ENCODE measurements at regions not wholly inside any gene's neighbourhood (a gene's known extent, or its start where the extent isn't known, plus 50 kb on each side); places are given as distances from the start of the nearest gene placed in this dataset.

GRCh38 chr2:34734042-34734441 lies 1134.9 kb upstream of the FAM98A start:
- no peaks in the 10 kb centered on the region for H3K9me2 ChIP-seq (replicated peaks; ENCODE audit: control insufficient read depth, low read length)
- no peak for TF ChIP-seq CTCF (IDR thresholded peaks at IDR 0.05; ENCODE audit: low read depth, low read length, poor library complexity, severe bottlenecking)
- no peak for TF ChIP-seq EZH2phosphoT487 (IDR thresholded peaks at IDR 0.05; ENCODE audit: borderline replicate concordance, low read length)
- no peaks in the 10 kb centered on the region for H3K9me3 ChIP-seq (ENCODE audit: control insufficient read depth, insufficient read depth, low read length)
- no peaks in the 10 kb centered on the region for H3K4me1 ChIP-seq (ENCODE audit: control insufficient read depth, low read length)
- H3F3A ChIP-seq (ENCODE audit: control insufficient read depth, insufficient read depth) = no peaks in the 10 kb centered on the region
- no peaks in the 10 kb centered on the region for H3K79me2 ChIP-seq (ENCODE audit: control insufficient read depth, low read length)
- no peak overlapping the region for H3K27ac ChIP-seq (ENCODE audit: low read depth, low read length)
- no peak overlapping the region for H3K4me2 ChIP-seq (ENCODE audit: low read length)
- H3K36me3 ChIP-seq (ENCODE audit: control insufficient read depth, low read length) = no peaks in the 10 kb centered on the region
- H4K20me1 ChIP-seq (ENCODE audit: control insufficient read depth, insufficient read depth, low read depth, low read length) = no peaks in the 10 kb centered on the region
- H3K4me3 ChIP-seq (ENCODE audit: low read length) = no peak overlapping the region
- no peaks in the 10 kb centered on the region for H3K27me3 ChIP-seq (ENCODE audit: control insufficient read depth, low read length)

GRCh38 chr2:34731292-34731691 lies 1132.2 kb upstream of the FAM98A start:
- H3K27ac ChIP-seq (ENCODE audit: low read depth, low read length) = no peak overlapping the region
- H3K9me3 ChIP-seq (ENCODE audit: control insufficient read depth, insufficient read depth, low read length) = no peaks in the 10 kb centered on the region
- no peak overlapping the region for H3K4me2 ChIP-seq (ENCODE audit: low read length)
- no peak overlapping the region for H3K4me3 ChIP-seq (ENCODE audit: low read length)
- H3K27me3 ChIP-seq (ENCODE audit: control insufficient read depth, low read length) = no peaks in the 10 kb centered on the region
- H3K9me2 ChIP-seq (replicated peaks; ENCODE audit: control insufficient read depth, low read length) = no peaks in the 10 kb centered on the region
- no peaks in the 10 kb centered on the region for H3F3A ChIP-seq (ENCODE audit: control insufficient read depth, insufficient read depth)
- no peaks in the 10 kb centered on the region for H4K20me1 ChIP-seq (ENCODE audit: control insufficient read depth, insufficient read depth, low read depth, low read length)
- H3K79me2 ChIP-seq (ENCODE audit: control insufficient read depth, low read length) = no peaks in the 10 kb centered on the region
- H3K36me3 ChIP-seq (ENCODE audit: control insufficient read depth, low read length) = no peaks in the 10 kb centered on the region
- H3K4me1 ChIP-seq (ENCODE audit: control insufficient read depth, low read length) = no peaks in the 10 kb centered on the region
- TF ChIP-seq EZH2phosphoT487 (IDR thresholded peaks at IDR 0.05; ENCODE audit: borderline replicate concordance, low read length) (no peak), CTCF (IDR thresholded peaks at IDR 0.05; ENCODE audit: low read depth, low read length, poor library complexity, severe bottlenecking) (no peak)

- no peak for TF ChIP-seq EZH2phosphoT487 (IDR thresholded peaks at IDR 0.05; ENCODE audit: borderline replicate concordance, low read length)
- no peak for TF ChIP-seq CTCF (IDR thresholded peaks at IDR 0.05; ENCODE audit: low read depth, low read length, poor library complexity, severe bottlenecking)
- Histone ChIP-seq H3K27ac (ENCODE audit: low read depth, low read length) (no peak overlapping the region), H3K79me2 (ENCODE audit: control insufficient read depth, low read length) (no peaks in the 10 kb centered on the region), H3K4me3 (ENCODE audit: low read length) (no peak overlapping the region), H3K27me3 (ENCODE audit: control insufficient read depth, low read length) (no peaks in the 10 kb centered on the region), H3K9me2 (replicated peaks; ENCODE audit: control insufficient read depth, low read length) (no peaks in the 10 kb centered on the region), H3K4me1 (ENCODE audit: control insufficient read depth, low read length) (no peaks in the 10 kb centered on the region), H4K20me1 (ENCODE audit: control insufficient read depth, insufficient read depth, low read depth, low read length) (no peaks in the 10 kb centered on the region), H3K36me3 (ENCODE audit: control insufficient read depth, low read length) (no peaks in the 10 kb centered on the region), H3F3A (ENCODE audit: control insufficient read depth, insufficient read depth) (no peaks in the 10 kb centered on the region), H3K4me2 (ENCODE audit: low read length) (no peak overlapping the region), H3K9me3 (ENCODE audit: control insufficient read depth, insufficient read depth, low read length) (no peaks in the 10 kb centered on the region)
Measured at GRCh38 chr2:34729845-34730244, 1130.7 kb upstream of the FAM98A start.

GRCh38 chr2:34724107-34724506 lies 1125.0 kb upstream of the FAM98A start:
- Histone ChIP-seq H3K4me1 (ENCODE audit: control insufficient read depth, low read length) (no peaks in the 10 kb centered on the region), H3K27me3 (ENCODE audit: control insufficient read depth, low read length) (no peaks in the 10 kb centered on the region), H3K4me3 (ENCODE audit: low read length) (no peak overlapping the region), H3K36me3 (ENCODE audit: control insufficient read depth, low read length) (no peaks in the 10 kb centered on the region), H4K20me1 (ENCODE audit: control insufficient read depth, insufficient read depth, low read depth, low read length) (no peaks in the 10 kb centered on the region), H3K9me3 (ENCODE audit: control insufficient read depth, insufficient read depth, low read length) (no peaks in the 10 kb centered on the region), H3K9me2 (replicated peaks; ENCODE audit: control insufficient read depth, low read length) (no peaks in the 10 kb centered on the region), H3K79me2 (ENCODE audit: control insufficient read depth, low read length) (no peaks in the 10 kb centered on the region), H3K27ac (ENCODE audit: low read depth, low read length) (no peak overlapping the region), H3F3A (ENCODE audit: control insufficient read depth, insufficient read depth) (no peaks in the 10 kb centered on the region), H3K4me2 (ENCODE audit: low read length) (no peak overlapping the region)
- TF ChIP-seq EZH2phosphoT487 (IDR thresholded peaks at IDR 0.05; ENCODE audit: borderline replicate concordance, low read length) (no peak), CTCF (IDR thresholded peaks at IDR 0.05; ENCODE audit: low read depth, low read length, poor library complexity, severe bottlenecking) (no peak)
